EH (cell line): ENCODE measurements at regions not wholly inside any gene's neighbourhood (a gene's known extent, or its start where the extent isn't known, plus 50 kb on each side); places are given as distances from the start of the nearest gene placed in this dataset.
"Not testable (repeated sequence)": the region's sequence is repeated elsewhere in the genome, so short reads cannot be mapped to it uniquely, and the experiment has no call there.

Experiments
- DNase-seq: peaks from one replicate; pipeline ENCODE4 v3.0.0-alpha.2; 2015; ENCODE audit warnings: low read depth

DNA sequence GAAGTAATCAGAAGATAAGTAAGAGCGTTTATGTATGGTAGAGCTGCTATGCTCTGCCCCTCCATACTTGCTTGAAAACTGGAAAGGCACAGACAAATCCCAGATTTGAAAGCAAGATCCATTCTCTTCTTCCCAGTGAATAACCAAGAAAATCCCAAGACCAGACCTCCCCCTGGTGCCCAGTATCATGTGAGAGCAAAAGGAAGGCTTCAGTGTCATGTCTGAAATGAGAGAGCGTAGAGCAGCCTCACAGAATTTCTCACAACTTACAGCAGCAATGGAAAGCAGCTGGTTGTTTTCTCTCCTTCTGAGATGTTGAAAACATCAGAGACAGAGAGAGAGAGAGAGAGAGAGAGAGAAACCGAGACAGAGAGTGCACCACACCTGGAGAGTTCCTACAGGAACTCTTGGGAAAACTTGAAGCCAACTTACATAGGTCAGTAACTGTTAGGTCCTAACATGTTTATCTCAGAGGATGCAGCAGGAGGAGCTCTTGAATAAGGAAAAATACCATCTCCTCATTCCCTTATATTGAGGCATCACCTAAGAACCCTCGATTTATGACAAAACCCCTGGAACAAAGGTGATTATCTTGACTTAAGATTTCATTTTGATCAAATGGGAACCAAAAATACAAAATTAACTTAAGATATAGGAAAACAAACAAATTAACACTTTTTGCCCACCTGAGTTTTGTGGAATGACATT is 273.3 kb downstream of the NSUN3 start:
- peak; percentile 23 for DNase-seq

- DNase-seq = no peak
Observed at GRCh38 chr3:94345101-94345500, 282.2 kb downstream of the NSUN3 start.

- no peak for DNase-seq
Observed at GRCh38 chr3:94349310-94349878, 286.5 kb downstream of the NSUN3 start.

DNA sequence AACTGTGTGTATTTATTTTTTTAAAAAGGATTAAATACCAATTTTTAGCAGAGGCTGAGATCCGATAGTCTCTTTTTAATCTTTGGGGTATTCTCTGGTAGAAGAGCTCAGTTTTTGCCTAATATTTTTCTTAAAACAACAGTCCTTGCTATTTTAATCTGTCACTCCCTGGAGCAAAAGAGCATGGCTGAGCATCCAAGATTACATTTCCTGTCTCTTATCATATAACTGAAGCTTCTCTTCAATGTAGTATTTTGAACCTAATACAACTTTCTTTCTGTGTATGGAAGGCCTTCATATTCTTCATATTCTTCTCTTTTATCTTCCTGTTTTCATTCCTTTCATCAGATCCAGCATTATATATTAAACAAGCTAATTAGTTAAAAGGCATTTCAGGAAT is 293.7 kb downstream of the NSUN3 start:
- no peak for DNase-seq

GRCh38 chr3:94359996-94360395 is 297.1 kb downstream of the NSUN3 start:
- no peak for DNase-seq

GRCh38 chr3:94360987-94361386 is 298.1 kb downstream of the NSUN3 start:
- DNase-seq = no peak

DNA sequence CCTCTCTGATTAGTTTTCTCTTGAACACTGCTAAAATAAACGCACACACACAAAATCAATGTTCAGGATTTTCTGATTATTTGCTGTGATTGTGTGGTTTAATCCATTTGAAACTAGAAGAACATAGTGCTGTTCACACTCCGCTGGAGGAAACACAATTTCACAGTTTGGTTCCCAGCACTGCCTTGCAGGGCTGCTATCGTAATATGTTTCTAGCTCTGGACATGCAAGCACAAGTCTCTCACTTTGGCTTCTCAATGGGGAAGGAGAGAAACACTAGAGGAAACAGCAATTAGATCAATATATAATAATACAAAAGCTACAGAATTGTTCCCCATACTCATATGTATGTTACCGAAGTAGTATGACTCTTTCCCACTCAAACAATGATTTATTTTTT is 299.5 kb downstream of the NSUN3 start:
- DNase-seq = no peak

DNA sequence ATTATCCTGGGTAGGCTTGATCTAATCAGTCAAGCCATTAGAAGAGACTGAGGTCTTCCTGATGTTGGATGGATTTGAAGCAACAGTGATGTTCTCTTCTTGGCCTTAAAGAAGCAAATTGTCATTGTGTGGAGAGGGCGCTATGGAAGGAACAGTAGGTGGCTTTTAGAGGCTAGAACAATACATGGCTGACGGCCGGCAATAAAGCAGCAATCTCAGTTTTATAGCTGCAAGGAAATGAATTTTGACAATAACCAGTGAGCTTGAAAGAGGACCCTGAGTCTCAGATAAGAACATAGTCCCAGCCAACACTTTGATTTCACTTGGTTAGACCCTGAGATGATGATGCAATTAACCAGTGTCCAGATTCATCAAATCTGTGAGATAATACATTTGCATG is 302.1 kb downstream of the NSUN3 start:
- no peak for DNase-seq

- no peak for DNase-seq
Observed at GRCh38 chr3:94372026-94372425, 309.2 kb downstream of the NSUN3 start.

DNA sequence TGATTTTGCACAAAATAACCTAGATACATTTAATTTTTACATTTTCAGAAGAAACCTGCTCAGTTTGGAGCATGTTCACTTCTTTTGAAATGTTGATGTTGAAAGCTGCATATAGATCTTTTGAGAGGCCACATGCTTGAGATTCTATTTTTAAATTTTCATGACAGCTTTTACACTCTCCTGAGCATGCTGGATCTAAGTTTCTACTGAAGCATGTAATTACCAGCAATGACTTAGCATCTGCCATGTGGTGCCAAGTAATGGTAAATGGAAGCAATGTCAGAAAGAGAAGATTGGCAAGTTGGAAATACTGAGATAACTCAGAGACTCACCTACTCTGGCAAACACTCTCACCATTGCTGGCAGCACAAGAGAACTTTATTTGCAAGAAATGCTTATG is 310.6 kb downstream of the NSUN3 start:
- no peak for DNase-seq

- no peak for DNase-seq
Observed at GRCh38 chr3:94374439-94375161, 311.7 kb downstream of the NSUN3 start.

- DNase-seq = not testable (repeated sequence)
Observed at GRCh38 chr3:94377123-94377696, 314.3 kb downstream of the NSUN3 start.

GRCh38 chr3:94377863-94378262 is 315.0 kb downstream of the NSUN3 start:
- not testable (repeated sequence) for DNase-seq

DNA sequence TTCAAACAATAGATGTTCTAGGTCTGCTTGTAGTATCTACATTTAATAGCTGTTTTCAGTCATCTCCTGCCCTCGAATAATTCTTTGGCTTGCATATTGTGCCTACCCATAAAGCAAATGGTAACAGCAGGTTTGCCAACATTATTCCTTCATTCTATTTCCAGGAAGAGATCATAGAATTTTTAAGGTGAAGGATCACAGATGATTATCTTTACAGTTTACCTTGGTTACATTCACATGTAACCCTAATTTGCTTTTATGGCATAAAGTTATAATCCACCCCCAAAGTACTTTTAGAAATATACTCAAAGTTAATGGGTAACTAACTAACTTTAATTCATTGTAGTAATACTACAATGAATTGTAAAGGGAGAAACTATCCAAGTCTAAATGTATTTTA is 315.5 kb downstream of the NSUN3 start:
- no peak for DNase-seq

DNA sequence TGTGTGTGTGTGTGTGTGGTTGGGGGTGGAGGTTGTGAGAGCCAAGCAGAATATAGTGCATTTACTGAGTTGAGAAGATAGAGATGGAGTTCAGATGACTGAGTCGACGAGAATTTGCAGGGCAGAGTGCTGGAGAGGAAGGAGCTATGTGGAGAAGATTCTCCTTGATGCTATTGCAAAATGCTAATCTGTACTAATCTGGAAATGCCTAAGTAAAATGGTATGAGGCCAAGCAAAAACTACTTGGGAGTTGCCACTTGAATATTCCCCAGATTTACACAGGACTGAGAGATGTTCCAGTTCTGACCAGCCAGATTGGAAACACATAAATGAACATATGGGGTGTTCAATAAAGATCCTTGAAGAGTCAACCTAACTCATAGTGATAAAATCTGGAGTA is 316.4 kb downstream of the NSUN3 start:
- DNase-seq = no peak

DNA sequence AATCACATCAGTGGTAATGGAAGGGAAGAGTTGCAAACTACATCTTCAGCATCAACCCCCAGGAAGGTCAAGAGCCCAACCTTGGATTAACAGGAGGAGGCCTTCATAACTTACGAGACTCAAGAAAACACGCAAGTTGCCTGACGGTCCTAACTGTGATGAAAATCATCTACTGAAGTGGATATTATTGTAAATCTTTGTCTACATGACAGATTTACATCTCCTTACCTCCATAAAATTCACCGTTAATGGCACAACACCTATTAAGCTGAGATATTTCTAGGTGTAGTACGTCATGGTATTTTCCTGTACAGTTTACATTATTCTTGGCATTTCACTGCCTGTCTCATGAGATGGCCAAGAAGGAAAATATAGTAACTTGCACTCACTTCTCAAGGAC is 332.0 kb downstream of the NSUN3 start:
- DNase-seq = no peak

DNA sequence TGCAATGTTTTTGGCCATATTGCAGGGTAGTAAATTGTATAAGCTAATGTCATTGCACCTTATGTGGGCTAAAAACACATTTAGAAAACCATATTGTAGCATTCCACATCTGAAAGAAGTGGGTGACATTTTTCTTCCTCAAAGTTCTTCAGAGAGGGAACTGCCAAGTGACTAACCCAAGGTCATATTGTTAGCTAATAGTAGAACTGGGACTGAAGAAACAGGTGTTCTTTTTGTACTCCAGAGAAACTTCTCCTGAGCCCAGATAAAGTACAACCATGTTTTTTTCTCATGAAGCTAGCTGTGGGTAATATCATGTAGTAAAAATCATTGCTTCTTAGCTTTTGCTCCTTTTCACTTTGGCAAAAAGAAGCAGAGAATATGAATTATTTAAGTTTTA is 333.0 kb downstream of the NSUN3 start:
- DNase-seq = no peak

GRCh38 chr3:94398036-94398435 is 335.2 kb downstream of the NSUN3 start:
- no peak for DNase-seq

GRCh38 chr3:94401466-94401865 is 338.6 kb downstream of the NSUN3 start:
- DNase-seq = no peak

DNA sequence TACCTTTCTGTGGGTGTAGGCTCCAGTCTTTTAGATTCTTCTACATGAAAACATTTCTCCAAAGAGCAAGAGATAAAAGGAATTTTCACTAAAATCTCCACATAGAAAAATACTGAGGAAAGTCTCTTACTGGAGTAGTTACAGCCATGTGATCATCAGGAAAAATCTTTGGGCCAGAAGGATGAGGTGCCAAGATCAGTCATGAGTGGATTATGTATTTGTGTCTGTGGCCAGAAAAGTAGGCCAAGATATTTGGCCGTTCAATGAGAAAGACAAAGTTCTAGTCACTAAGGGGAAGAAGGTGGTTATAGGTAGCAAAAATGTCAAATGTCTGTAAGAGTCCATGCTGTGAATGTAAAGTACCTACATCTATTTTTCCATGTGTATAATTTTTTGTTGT is 339.3 kb downstream of the NSUN3 start:
- no peak for DNase-seq

GRCh38 chr3:94405258-94406035 is 342.6 kb downstream of the NSUN3 start:
- DNase-seq = no peak

- DNase-seq = no peak
Observed at GRCh38 chr3:94406595-94406994, 343.7 kb downstream of the NSUN3 start.
